ENCODE measurements at regions not wholly inside any gene's neighbourhood (a gene's known extent, or its start where the extent isn't known, plus 50 kb on each side); places are given as distances from the start of the nearest gene placed in this dataset.
"Not testable (repeated sequence)": the region's sequence is repeated elsewhere in the genome, so short reads cannot be mapped to it uniquely, and the experiment has no call there.

GRCh38 chr3:167008791-167009190 lies 371.3 kb downstream of the ZBBX start:
- no peaks in the 10 kb centered on the region for H3K27me3 ChIP-seq (ENCODE audit: control insufficient read depth, insufficient read depth, low read length)
- H3K4me1 ChIP-seq (ENCODE audit: control insufficient read depth, insufficient read depth, low read length): no peaks in the 10 kb centered on the region
- H3K27ac ChIP-seq (ENCODE audit: low read length): no peak overlapping the region
- no peak overlapping the region for H3K4me3 ChIP-seq (ENCODE audit: low read length)
- H3K36me3 ChIP-seq (ENCODE audit: control insufficient read depth, insufficient read depth, low read length): no peaks in the 10 kb centered on the region
- H3K9me3 ChIP-seq (ENCODE audit: control insufficient read depth, insufficient read depth, low read length): no peaks in the 10 kb centered on the region
- DNase-seq (ENCODE audit: low read depth, low spot score): no peak

GRCh38 chr3:167001374-167001773 lies 378.7 kb downstream of the ZBBX start:
- no peak for DNase-seq (ENCODE audit: low read depth, low spot score)
- Histone ChIP-seq H3K4me1 (ENCODE audit: control insufficient read depth, insufficient read depth, low read length) (no peaks in the 10 kb centered on the region), H3K9me3 (ENCODE audit: control insufficient read depth, insufficient read depth, low read length) (no peaks in the 10 kb centered on the region), H3K27ac (ENCODE audit: low read length) (no peak overlapping the region), H3K4me3 (ENCODE audit: low read length) (no peak overlapping the region), H3K36me3 (ENCODE audit: control insufficient read depth, insufficient read depth, low read length) (no peaks in the 10 kb centered on the region), H3K27me3 (ENCODE audit: control insufficient read depth, insufficient read depth, low read length) (no peaks in the 10 kb centered on the region)
- WGBS (ENCODE audit: insufficient coverage, insufficient read length): no CpG with 5 or more reads among the region's 4 CpGs

- H3K4me3 ChIP-seq (ENCODE audit: low read length): no peak overlapping the region
- no peaks in the 10 kb centered on the region for H3K9me3 ChIP-seq (ENCODE audit: control insufficient read depth, insufficient read depth, low read length)
- WGBS (ENCODE audit: insufficient coverage, insufficient read length): no CpG with 5 or more reads among the region's 2 CpGs
- H3K4me1 ChIP-seq (ENCODE audit: control insufficient read depth, insufficient read depth, low read length): no peaks in the 10 kb centered on the region
- H3K36me3 ChIP-seq (ENCODE audit: control insufficient read depth, insufficient read depth, low read length): no peaks in the 10 kb centered on the region
- no peaks in the 10 kb centered on the region for H3K27me3 ChIP-seq (ENCODE audit: control insufficient read depth, insufficient read depth, low read length)
- no peak overlapping the region for H3K27ac ChIP-seq (ENCODE audit: low read length)
- DNase-seq (ENCODE audit: low read depth, low spot score): no peak
These were observed 387.0 kb downstream of the ZBBX start for GRCh38 chr3:166993015-166993630.

- no peak for DNase-seq (ENCODE audit: low read depth, low spot score)
- Histone ChIP-seq H3K36me3 (ENCODE audit: control insufficient read depth, insufficient read depth, low read length) (no peaks in the 10 kb centered on the region), H3K4me3 (ENCODE audit: low read length) (no peak overlapping the region), H3K27ac (ENCODE audit: low read length) (no peak overlapping the region), H3K4me1 (ENCODE audit: control insufficient read depth, insufficient read depth, low read length) (no peaks in the 10 kb centered on the region), H3K9me3 (ENCODE audit: control insufficient read depth, insufficient read depth, low read length) (no peaks in the 10 kb centered on the region), H3K27me3 (ENCODE audit: control insufficient read depth, insufficient read depth, low read length) (no peaks in the 10 kb centered on the region)
These were observed 394.1 kb downstream of the ZBBX start for GRCh38 chr3:166986000-166986399.

- WGBS (ENCODE audit: insufficient coverage, insufficient read length): no CpG with 5 or more reads among the region's 36 CpGs
- not testable (repeated sequence) for H3K4me1 ChIP-seq (ENCODE audit: control insufficient read depth, insufficient read depth, low read length); H3K27me3 ChIP-seq (ENCODE audit: control insufficient read depth, insufficient read depth, low read length)
These were observed 404.3 kb downstream of the ZBBX start for GRCh38 chr3:166975796-166976195.

GRCh38 chr3:166967714-166968113 lies 412.4 kb downstream of the ZBBX start:
- H3K27ac ChIP-seq (ENCODE audit: low read length); H3K9me3 ChIP-seq (ENCODE audit: control insufficient read depth, insufficient read depth, low read length); H3K4me1 ChIP-seq (ENCODE audit: control insufficient read depth, insufficient read depth, low read length); H3K27me3 ChIP-seq (ENCODE audit: control insufficient read depth, insufficient read depth, low read length); DNase-seq (ENCODE audit: low read depth, low spot score); H3K36me3 ChIP-seq (ENCODE audit: control insufficient read depth, insufficient read depth, low read length); H3K4me3 ChIP-seq (ENCODE audit: low read length): not testable (repeated sequence)
- WGBS (ENCODE audit: insufficient coverage, insufficient read length): no CpG with 5 or more reads among the region's 8 CpGs

More at GRCh38 chr3:166975796-166976195, 404.3 kb downstream of the ZBBX start:
- H3K4me3 ChIP-seq (ENCODE audit: low read length); H3K27ac ChIP-seq (ENCODE audit: low read length); DNase-seq (ENCODE audit: low read depth, low spot score); H3K9me3 ChIP-seq (ENCODE audit: control insufficient read depth, insufficient read depth, low read length); H3K36me3 ChIP-seq (ENCODE audit: control insufficient read depth, insufficient read depth, low read length): not testable (repeated sequence)

- no peak for DNase-seq (ENCODE audit: low read depth, low spot score)
- no peaks in the 10 kb centered on the region for H3K9me3 ChIP-seq (ENCODE audit: control insufficient read depth, insufficient read depth, low read length)
- WGBS (ENCODE audit: insufficient coverage, insufficient read length): no CpG with 5 or more reads among the region's 2 CpGs
- H3K4me1 ChIP-seq (ENCODE audit: control insufficient read depth, insufficient read depth, low read length): no peaks in the 10 kb centered on the region
- H3K4me3 ChIP-seq (ENCODE audit: low read length): no peak overlapping the region
- no peak overlapping the region for H3K27ac ChIP-seq (ENCODE audit: low read length)
- H3K27me3 ChIP-seq (ENCODE audit: control insufficient read depth, insufficient read depth, low read length): no peaks in the 10 kb centered on the region
- no peaks in the 10 kb centered on the region for H3K36me3 ChIP-seq (ENCODE audit: control insufficient read depth, insufficient read depth, low read length)
These were observed 417.2 kb downstream of the ZBBX start for GRCh38 chr3:166962911-166963310.

- no CpG with 5 or more reads among the region's 3 CpGs for WGBS (ENCODE audit: insufficient coverage, insufficient read length)
- Histone ChIP-seq H3K4me3 (ENCODE audit: low read length) (no peak overlapping the region), H3K27me3 (ENCODE audit: control insufficient read depth, insufficient read depth, low read length) (no peaks in the 10 kb centered on the region), H3K36me3 (ENCODE audit: control insufficient read depth, insufficient read depth, low read length) (no peaks in the 10 kb centered on the region), H3K27ac (ENCODE audit: low read length) (no peak overlapping the region), H3K9me3 (ENCODE audit: control insufficient read depth, insufficient read depth, low read length) (no peaks in the 10 kb centered on the region), H3K4me1 (ENCODE audit: control insufficient read depth, insufficient read depth, low read length) (no peaks in the 10 kb centered on the region)
- no peak for DNase-seq (ENCODE audit: low read depth, low spot score)
These were observed 423.0 kb downstream of the ZBBX start for GRCh38 chr3:166957121-166957520.

- WGBS (ENCODE audit: insufficient coverage, insufficient read length): no CpG with 5 or more reads among the region's 7 CpGs
- H3K4me3 ChIP-seq (ENCODE audit: low read length): no peak overlapping the region
- no peak for DNase-seq (ENCODE audit: low read depth, low spot score)
- no peaks in the 10 kb centered on the region for H3K27me3 ChIP-seq (ENCODE audit: control insufficient read depth, insufficient read depth, low read length)
- no peak overlapping the region for H3K27ac ChIP-seq (ENCODE audit: low read length)
- no peaks in the 10 kb centered on the region for H3K9me3 ChIP-seq (ENCODE audit: control insufficient read depth, insufficient read depth, low read length)
- H3K36me3 ChIP-seq (ENCODE audit: control insufficient read depth, insufficient read depth, low read length): no peaks in the 10 kb centered on the region
- H3K4me1 ChIP-seq (ENCODE audit: control insufficient read depth, insufficient read depth, low read length): no peaks in the 10 kb centered on the region
These were observed 424.7 kb downstream of the ZBBX start for GRCh38 chr3:166955201-166955939.

GRCh38 chr3:166934879-166935278 lies 445.2 kb downstream of the ZBBX start:
- no peaks in the 10 kb centered on the region for H3K27me3 ChIP-seq (ENCODE audit: control insufficient read depth, insufficient read depth, low read length)
- H3K36me3 ChIP-seq (ENCODE audit: control insufficient read depth, insufficient read depth, low read length): no peaks in the 10 kb centered on the region
- no peak for DNase-seq (ENCODE audit: low read depth, low spot score)
- H3K9me3 ChIP-seq (ENCODE audit: control insufficient read depth, insufficient read depth, low read length): no peaks in the 10 kb centered on the region
- H3K27ac ChIP-seq (ENCODE audit: low read length): no peak overlapping the region
- H3K4me1 ChIP-seq (ENCODE audit: control insufficient read depth, insufficient read depth, low read length): no peaks in the 10 kb centered on the region
- no CpG with 5 or more reads among the region's 3 CpGs for WGBS (ENCODE audit: insufficient coverage, insufficient read length)
- H3K4me3 ChIP-seq (ENCODE audit: low read length): no peak overlapping the region

GRCh38 chr3:166917437-166917836 lies 462.7 kb downstream of the ZBBX start:
- Histone ChIP-seq H3K9me3 (ENCODE audit: control insufficient read depth, insufficient read depth, low read length) (no peaks in the 10 kb centered on the region), H3K36me3 (ENCODE audit: control insufficient read depth, insufficient read depth, low read length) (no peaks in the 10 kb centered on the region), H3K4me3 (ENCODE audit: low read length) (no peak overlapping the region), H3K4me1 (ENCODE audit: control insufficient read depth, insufficient read depth, low read length) (no peaks in the 10 kb centered on the region), H3K27me3 (ENCODE audit: control insufficient read depth, insufficient read depth, low read length) (no peaks in the 10 kb centered on the region), H3K27ac (ENCODE audit: low read length) (no peak overlapping the region)
- DNase-seq (ENCODE audit: low read depth, low spot score): no peak
- WGBS (ENCODE audit: insufficient coverage, insufficient read length): no CpG with 5 or more reads among the region's 1 CpG

Measured in iPS DF 6.9 (cell line).